Fibroblast of the conjunctiva (primary cell): ENCODE measurements at regions not wholly inside any gene's neighbourhood (a gene's known extent, or its start where the extent isn't known, plus 50 kb on each side); places are given as distances from the start of the nearest gene placed in this dataset.
"Not testable (repeated sequence)": the region's sequence is repeated elsewhere in the genome, so short reads cannot be mapped to it uniquely, and the experiment has no call there.

Experiments
- DNase-seq: peaks from one replicate; pipeline ENCODE4 v3.0.0-alpha.2; 2010; ENCODE audit warnings: low read depth

- no peak for DNase-seq
These were observed 182.1 kb downstream of the DEPDC1B start for GRCh38 chr5:60517850-60518249.

DNA sequence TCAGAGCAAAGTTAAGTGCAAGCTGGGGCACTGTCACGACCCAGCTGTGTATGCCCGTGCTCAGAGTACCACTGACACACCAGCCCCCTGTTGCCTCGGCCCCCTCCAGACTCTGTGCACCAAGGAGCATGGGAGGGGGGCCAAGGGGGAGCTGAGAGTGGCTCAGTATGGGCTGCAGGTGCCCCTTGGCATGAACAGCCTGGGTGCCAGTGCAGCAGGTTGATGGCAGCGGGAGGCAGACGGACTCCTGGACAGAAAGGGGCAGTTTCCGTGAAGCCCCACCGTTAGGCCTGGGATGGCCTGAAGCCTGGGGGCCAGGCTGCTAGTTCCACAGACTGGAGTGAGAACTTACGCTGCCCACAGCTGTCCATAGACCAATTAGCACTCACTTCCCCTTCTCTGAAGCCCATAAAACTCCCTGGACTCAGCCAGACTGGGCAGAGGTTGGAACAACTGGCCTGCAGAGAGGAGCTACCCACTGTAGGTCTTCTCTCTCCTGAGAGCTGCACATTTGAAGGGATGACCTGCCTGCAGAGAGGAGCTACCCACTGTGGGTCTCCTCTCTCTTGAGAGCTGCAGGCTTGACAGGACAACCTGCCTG, 182.8 kb downstream of the DEPDC1B start:
- no peak for DNase-seq

DNA sequence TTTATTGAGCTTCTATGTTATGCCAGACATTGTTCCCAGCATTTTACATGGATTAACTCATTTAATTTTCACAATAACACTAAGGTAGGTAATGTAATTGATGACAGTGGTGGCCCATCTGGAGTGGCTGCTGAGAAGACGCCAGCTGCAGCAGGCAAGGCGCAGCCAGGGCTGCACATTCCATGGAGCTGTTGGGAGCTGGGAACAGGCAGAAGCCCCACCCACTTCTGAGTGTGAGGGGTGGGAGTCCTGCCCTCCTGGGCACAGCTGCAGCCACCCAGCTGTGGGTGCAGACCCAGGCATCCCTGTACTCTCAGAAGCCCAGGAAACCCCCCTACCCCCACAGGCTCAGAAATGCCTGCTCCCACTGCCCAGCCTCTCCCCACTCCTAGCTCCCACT, 183.3 kb downstream of the DEPDC1B start:
- no peak for DNase-seq

GRCh38 chr5:60514152-60514551, 185.8 kb downstream of the DEPDC1B start:
- no peak for DNase-seq

- DNase-seq, result no peak
These were observed 187.8 kb downstream of the DEPDC1B start for GRCh38 chr5:60512117-60512516.

DNA sequence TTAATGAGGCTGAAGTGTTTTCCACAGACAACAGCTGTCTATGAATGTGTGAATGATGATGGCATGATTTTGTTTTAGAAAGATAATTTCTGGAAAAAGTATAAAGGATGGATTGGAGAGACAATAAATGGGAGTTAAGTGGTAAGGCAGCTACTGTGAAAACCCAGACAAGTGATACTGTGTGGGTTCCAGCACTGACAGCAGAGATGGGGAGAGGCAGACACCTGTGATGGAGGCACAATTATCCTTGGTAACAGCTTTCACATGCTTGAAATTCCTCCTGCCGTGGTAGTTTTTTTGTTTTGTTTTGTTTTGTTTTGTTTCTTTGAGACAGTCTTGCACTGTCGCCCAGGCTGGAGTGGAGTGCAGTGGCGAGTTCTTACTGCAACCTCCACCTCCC, 189.3 kb downstream of the DEPDC1B start:
- DNase-seq, result no peak

- no peak for DNase-seq
These were observed 189.9 kb downstream of the DEPDC1B start for GRCh38 chr5:60510049-60510448.

- DNase-seq, result no peak
These were observed 190.4 kb downstream of the DEPDC1B start for GRCh38 chr5:60509519-60509918.

GRCh38 chr5:60507687-60508086, 192.3 kb downstream of the DEPDC1B start:
- DNase-seq, result no peak

GRCh38 chr5:60505373-60506171, 194.4 kb downstream of the DEPDC1B start:
- DNase-seq, result no peak

DNA sequence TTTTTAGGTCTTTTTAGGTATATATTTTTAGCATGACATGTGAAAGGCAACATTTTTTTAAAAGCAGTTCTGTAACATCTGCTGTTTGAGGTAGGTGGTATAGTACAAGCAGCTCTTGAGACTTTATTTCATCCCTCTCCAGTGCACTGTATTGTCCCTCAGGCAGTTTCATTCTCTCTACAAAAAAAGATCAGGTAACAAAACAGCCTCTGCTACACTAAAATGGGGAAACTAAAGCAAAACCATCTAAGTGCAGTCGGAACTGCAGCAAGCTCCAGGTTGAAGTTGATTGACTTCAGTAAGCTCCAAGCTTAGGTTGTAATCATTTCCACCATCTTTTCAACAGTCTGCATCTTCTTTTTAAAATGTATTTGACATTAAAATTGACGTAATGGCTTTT, 195.6 kb downstream of the DEPDC1B start:
- DNase-seq, result no peak

DNA sequence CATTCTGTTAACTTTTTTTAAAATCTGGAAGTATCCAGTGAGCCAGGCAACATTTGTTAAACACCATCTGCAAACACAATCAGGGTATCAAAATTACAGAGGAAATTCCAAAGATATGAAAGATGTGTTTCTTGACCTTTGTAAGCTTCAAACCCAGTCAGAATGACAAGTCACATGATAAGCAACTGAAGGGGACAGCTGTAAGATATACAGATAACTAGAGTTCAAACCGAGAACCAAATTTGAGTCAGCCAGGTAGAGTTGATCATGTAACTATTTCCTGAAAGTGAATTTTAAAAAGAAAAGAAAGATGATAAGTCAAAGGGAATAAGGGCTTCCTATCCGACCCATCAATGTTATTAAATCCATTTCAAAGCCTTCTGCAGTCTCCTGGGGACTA, 196.2 kb downstream of the DEPDC1B start:
- no peak for DNase-seq

- DNase-seq, result no peak
These were observed 202.1 kb downstream of the DEPDC1B start for GRCh38 chr5:60497706-60498500.

- DNase-seq, result no peak
These were observed 204.1 kb downstream of the DEPDC1B start for GRCh38 chr5:60495644-60496520.

GRCh38 chr5:60494635-60495034, 205.3 kb downstream of the DEPDC1B start:
- no peak for DNase-seq

- no peak for DNase-seq
These were observed 205.8 kb downstream of the DEPDC1B start for GRCh38 chr5:60494144-60494543.

DNA sequence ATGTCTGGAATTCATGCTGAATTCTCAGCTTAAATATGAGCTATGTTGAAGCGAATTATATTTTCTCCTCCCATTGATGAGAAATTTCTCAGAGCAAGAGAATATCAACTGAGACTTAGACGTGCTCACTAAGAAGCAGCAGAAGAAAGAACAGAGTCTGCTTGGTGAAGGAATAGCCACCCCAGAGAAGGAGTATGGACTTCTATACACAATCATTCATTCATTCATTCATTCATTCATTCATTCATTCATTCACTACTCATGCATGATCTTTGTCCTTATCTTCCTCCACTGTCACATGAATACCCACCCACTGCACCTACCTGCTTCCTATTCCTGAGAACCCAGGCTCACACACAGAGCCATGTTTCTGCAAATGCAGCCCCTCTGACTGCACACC, 206.6 kb downstream of the DEPDC1B start:
- DNase-seq, result no peak

DNA sequence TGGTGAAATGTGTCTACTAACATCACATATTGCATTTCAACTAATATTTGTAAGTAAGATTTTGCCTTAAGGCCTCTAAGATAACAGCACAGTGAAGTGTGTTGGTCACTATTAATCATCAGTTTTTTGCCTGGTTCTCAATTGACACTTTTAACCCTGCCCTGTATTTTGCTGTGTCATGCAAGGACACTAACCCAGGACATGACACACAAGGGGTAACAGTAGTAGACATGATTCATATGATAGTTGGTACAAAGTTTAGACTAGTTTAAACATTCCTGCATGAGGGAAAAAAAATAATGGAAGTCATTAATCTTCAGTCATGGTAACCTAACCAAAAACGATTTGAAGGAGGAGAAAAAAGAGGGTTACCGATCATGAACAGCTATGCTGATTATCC, 207.0 kb downstream of the DEPDC1B start:
- DNase-seq, result no peak

GRCh38 chr5:60492358-60492757, 207.6 kb downstream of the DEPDC1B start:
- DNase-seq, result not testable (repeated sequence)

DNA sequence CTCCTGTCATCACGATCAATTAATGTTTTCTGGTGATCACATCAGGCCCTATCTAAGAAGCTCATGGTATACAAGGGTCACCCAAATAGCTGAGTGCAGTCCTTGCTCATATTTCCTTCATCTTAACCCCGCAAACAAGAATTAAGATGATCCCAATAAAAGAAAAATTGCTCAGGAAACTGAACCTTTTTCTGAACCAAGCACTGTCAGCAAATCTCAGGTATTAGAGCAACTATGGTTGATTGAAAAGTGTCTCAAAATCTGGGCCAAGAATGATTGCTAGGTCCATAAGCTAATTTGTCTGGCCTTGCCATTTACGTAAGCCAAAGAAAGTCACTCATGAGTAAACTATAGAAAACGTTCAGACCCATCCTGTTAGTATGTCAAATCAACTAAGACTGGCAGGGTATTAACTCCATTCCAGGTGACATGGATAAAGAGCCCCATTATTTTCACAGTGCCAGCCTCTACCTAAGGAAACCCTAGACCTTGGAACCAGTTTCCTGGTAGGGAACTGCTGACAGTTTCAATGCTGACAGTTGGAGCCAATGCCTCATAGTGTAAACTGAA, 209.3 kb downstream of the DEPDC1B start:
- DNase-seq, result no peak

DNA sequence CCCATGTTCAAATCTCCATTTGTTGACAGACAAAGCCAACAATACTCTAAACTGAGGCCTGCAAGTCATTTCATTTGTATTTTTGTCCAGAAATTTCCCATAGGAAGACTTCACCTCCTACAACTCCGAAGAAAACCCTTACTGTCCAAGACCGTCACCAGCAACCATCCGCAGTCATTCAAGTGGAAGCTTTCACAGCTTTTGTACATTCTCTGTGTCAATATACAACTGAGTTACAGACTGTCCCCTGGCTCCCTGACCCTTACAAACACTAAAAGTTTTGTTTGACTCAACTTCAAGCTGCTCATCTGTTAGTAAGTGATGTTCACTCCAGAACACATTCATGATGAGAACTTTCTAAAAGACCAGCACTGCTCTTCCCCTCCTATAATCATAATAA, 210.1 kb downstream of the DEPDC1B start:
- DNase-seq, result no peak

GRCh38 chr5:60489377-60489776, 210.6 kb downstream of the DEPDC1B start:
- no peak for DNase-seq
